CD4-positive, alpha-beta memory T cell (primary cell): ENCODE measurements at regions not wholly inside any gene's neighbourhood (a gene's known extent, or its start where the extent isn't known, plus 50 kb on each side); places are given as distances from the start of the nearest gene placed in this dataset.

ENCODE experiments used
- CTCF ChIA-PET: fragments of 350-600 bp; sonication (Branson Sonifier 250); formaldehyde crosslinking; loops from one replicate; lab custom pipeline; 2021; ENCODE audit warnings: inconsistent platforms; ENCODE audit not compliant: partially characterized antibody; lab: Charles Lee
- POLR2A ChIA-PET: fragments of 350-600 bp; sonication (Branson Sonifier 250); formaldehyde crosslinking; loops from one replicate; lab custom pipeline; 2021; ENCODE audit not compliant: partially characterized antibody; lab: Charles Lee
- DNase-seq, 5 donors: peaks; one replicate each; pipeline versions ENCODE4 v3.0.0 to v3.0.0-alpha.2; 2020 to 2022; ENCODE audit warnings: mixed read lengths in 1 of 5
- H3K27ac ChIP-seq: one replicate; pipeline ENCODE4 v1.7.0; 2013; ENCODE audit warnings: low read depth, low read length
- H3K27me3 ChIP-seq: 2 replicates; pipeline ENCODE4 v1.7.0; 2013; ENCODE audit warnings: mild to moderate bottlenecking, low read length, moderate library complexity; ENCODE audit not compliant: insufficient read depth
- H3K36me3 ChIP-seq: 2 replicates; pipeline ENCODE4 v1.7.0; 2013; ENCODE audit warnings: mild to moderate bottlenecking, low read length, moderate library complexity; ENCODE audit not compliant: insufficient read depth
- H3K4me1 ChIP-seq: 2 replicates; pipeline ENCODE4 v1.7.0; 2013; ENCODE audit warnings: mild to moderate bottlenecking, low read length, moderate library complexity; ENCODE audit not compliant: insufficient read depth
- H3K4me3 ChIP-seq, 2 donors: one replicate each; pipeline ENCODE4 v1.7.0; 2013; ENCODE audit warnings: low read length in 2 of 2, mild to moderate bottlenecking in 1 of 2
- H3K9me3 ChIP-seq, 2 donors: one replicate each; pipeline ENCODE4 v1.7.0; 2013; ENCODE audit warnings: low read length in 2 of 2, control low read depth in 1 of 2; ENCODE audit not compliant: control insufficient read depth in 1 of 2
- H3K27ac Mint-ChIP-seq, 7 donors: one replicate each; pipeline ENCODE4 v1.8.0; 2020 to 2021; ENCODE audit warnings: mixed read lengths in 7 of 7, mild to moderate bottlenecking in 6 of 7, inconsistent platforms in 3 of 7, moderate library complexity in 3 of 7
- H3K27me3 Mint-ChIP-seq, 2 donors: one replicate each; pipeline ENCODE4 v1.8.0; 2020 to 2021; ENCODE audit warnings: mixed read lengths in 2 of 2
- H3K36me3 Mint-ChIP-seq, 2 donors: one replicate each; pipeline ENCODE4 v1.8.0; 2020 to 2021; ENCODE audit warnings: mixed read lengths in 2 of 2, inconsistent platforms in 1 of 2, mild to moderate bottlenecking in 1 of 2
- H3K4me1 Mint-ChIP-seq, 4 donors: one replicate each; pipeline ENCODE4 v1.8.0; 2020 to 2021; ENCODE audit warnings: mixed read lengths in 4 of 4, mild to moderate bottlenecking in 1 of 4
- H3K4me3 Mint-ChIP-seq, 8 donors: one replicate each; pipeline ENCODE4 v1.8.0; 2020 to 2021; ENCODE audit warnings: mixed read lengths in 8 of 8, mild to moderate bottlenecking in 7 of 8, moderate library complexity in 6 of 8, inconsistent platforms in 3 of 8
- H3K9me3 Mint-ChIP-seq, 8 donors: one replicate each; pipeline ENCODE4 v1.8.0; 2020 to 2021; ENCODE audit warnings: mixed read lengths in 8 of 8, mild to moderate bottlenecking in 5 of 8, inconsistent platforms in 3 of 8, moderate library complexity in 1 of 8
- intact Hi-C: fragments of 100-400 bp; cut with micrococcal nuclease; formaldehyde crosslinking; loops from one replicate; pipeline ENCODE4 v1.15.1; 2023

DNA sequence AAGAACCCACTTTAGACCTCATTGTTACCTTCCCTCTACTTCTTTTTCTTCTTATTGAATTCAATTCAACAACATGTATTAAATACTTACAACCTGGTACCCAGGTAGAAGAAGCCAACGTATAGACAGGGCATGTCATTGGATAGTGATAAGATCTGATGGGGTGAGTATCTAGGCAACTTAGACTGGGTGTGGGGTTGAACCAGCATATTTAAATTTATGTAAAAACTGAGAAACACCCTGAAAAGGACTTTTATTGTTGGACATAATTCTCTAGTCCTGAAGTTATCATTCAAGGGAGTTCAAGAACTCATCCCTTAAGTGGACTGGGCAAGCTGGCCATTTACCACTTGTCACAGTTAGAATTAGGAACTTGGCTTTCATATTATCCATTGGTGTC lies 139.2 kb downstream of the ZIC5 start:
- no peak for DNase-seq
- no peak overlapping the region for H3K27ac Mint-ChIP-seq
- H3K36me3 ChIP-seq: no peaks in the 10 kb centered on the region
- no peak overlapping the region for H3K4me3 ChIP-seq
- H3K4me1 ChIP-seq: no peaks in the 10 kb centered on the region
- H3K9me3 ChIP-seq: no peaks in the 10 kb centered on the region
- peaks cover 0 to 8% (median 4%) of the 10 kb centered on the region in 4 donors for H3K4me1 Mint-ChIP-seq
- CTCF ChIA-PET: no interaction called here
- H3K27ac ChIP-seq: no peak overlapping the region
- POLR2A ChIA-PET: no interaction called here
- H3K27me3 Mint-ChIP-seq: no peaks in the 10 kb centered on the region
- peaks cover 0 to 22% of the 10 kb centered on the region in 2 donors for H3K36me3 Mint-ChIP-seq
- H3K9me3 Mint-ChIP-seq: no peaks in the 10 kb centered on the region
- intact Hi-C loops: no loop called here
- no peak overlapping the region for H3K4me3 Mint-ChIP-seq
- H3K27me3 ChIP-seq: no peaks in the 10 kb centered on the region

DNA sequence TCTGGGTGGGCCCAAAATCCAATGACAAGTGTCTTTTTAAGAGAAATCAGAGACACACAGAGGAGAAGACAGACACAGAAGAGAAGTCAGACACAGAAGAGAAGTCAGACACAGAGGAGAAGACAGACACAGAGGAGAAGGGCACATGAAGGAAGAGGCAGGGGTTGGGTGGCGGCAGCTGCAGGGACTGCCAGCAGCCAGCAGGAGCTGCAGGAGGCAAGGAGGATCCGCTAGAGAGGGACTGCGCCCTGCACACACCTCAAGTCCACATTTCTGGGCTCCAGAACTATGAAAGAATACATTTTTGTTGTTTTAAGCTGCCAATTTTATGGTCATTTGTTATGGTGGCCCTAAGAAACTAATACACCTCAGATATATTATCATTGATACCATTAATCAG lies 140.6 kb downstream of the ZIC5 start:
- Mint-ChIP-seq H3K4me3 (no peak overlapping the region), H3K27me3 (no peaks in the 10 kb centered on the region), H3K9me3 (no peaks in the 10 kb centered on the region), H3K4me1 (peaks cover 0 to 8% (median 4%) of the 10 kb centered on the region in 4 donors), H3K27ac (no peak overlapping the region), H3K36me3 (peaks cover 0 to 25% of the 10 kb centered on the region in 2 donors)
- H3K4me1 ChIP-seq: no peaks in the 10 kb centered on the region
- no peaks in the 10 kb centered on the region for H3K27me3 ChIP-seq
- CTCF ChIA-PET: no interaction called here
- intact Hi-C loops: no loop called here
- no peaks in the 10 kb centered on the region for H3K9me3 ChIP-seq
- no peak for DNase-seq
- no peaks in the 10 kb centered on the region for H3K36me3 ChIP-seq
- POLR2A ChIA-PET: no interaction called here
- no peak overlapping the region for H3K4me3 ChIP-seq
- H3K27ac ChIP-seq: no peak overlapping the region

DNA sequence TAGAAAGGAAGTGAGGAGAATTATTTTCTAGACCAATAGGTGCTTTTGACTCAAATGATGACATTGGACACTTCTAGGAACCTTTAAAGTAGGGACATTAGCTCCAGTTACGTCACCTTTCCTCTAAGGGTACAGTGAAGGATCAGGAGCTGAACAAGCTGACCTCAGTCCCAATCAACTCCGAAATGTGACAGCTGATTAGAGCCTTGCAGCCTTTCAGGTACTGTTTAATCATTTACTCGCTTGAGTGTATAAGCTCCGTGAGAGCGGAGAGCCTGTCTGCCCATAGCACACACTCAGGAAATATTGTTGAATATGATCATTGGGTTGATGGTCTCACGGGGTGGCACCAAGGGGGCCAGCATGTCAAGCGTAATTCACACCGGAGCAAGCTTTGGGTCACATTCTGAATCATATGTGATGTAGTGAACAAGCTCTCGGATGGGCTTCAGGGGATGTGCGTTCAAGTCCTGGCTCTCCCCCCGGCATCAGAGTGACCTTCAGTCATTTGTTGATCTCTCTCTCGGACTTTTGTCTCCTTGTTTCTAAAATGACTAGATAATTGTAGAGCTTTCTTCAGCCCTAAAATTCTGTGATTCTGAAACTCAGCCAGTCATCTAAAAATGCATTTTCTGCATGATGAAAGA lies 141.9 kb downstream of the ZIC5 start:
- H3K9me3 ChIP-seq: no peaks in the 10 kb centered on the region
- ChIA-PET POLR2A (no interaction called here), CTCF (no interaction called here)
- Mint-ChIP-seq H3K27me3 (no peaks in the 10 kb centered on the region), H3K9me3 (no peaks in the 10 kb centered on the region), H3K36me3 (peaks cover 0 to 33% of the 10 kb centered on the region in 2 donors), H3K27ac (no peak overlapping the region), H3K4me3 (no peak overlapping the region), H3K4me1 (peaks cover 0 to under 1% (median 0%) of the 10 kb centered on the region in 4 donors)
- no peak overlapping the region for H3K4me3 ChIP-seq
- no peaks in the 10 kb centered on the region for H3K27me3 ChIP-seq
- intact Hi-C loops: no loop called here
- H3K27ac ChIP-seq: no peak overlapping the region
- no peak for DNase-seq
- H3K36me3 ChIP-seq: no peaks in the 10 kb centered on the region
- no peaks in the 10 kb centered on the region for H3K4me1 ChIP-seq

DNA sequence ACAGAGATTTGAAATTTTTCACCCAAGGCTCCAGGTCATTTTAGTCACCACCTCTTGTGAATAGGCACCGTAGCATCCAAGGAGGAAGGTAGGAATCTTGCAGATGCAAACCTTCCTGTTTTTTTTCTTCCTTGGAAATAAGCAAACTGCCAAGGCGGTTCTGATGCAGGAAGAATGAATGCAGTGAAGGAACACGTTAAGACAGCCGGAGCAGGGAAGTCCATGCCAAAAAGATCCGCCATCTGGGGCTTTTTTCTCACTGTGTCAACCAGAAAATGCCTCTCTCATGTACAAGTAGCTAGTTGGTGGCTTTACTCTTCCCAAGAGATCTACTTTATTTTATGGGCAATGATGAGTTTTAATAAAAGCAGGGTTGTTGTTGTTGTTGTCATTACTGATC lies 142.4 kb downstream of the ZIC5 start:
- H3K9me3 ChIP-seq: no peaks in the 10 kb centered on the region
- intact Hi-C loops: no loop called here
- CTCF ChIA-PET: no interaction called here
- Mint-ChIP-seq H3K4me3 (no peak overlapping the region), H3K4me1 (no peaks in the 10 kb centered on the region), H3K27ac (no peak overlapping the region), H3K9me3 (no peaks in the 10 kb centered on the region), H3K27me3 (no peaks in the 10 kb centered on the region), H3K36me3 (peaks cover 0 to 31% of the 10 kb centered on the region in 2 donors)
- POLR2A ChIA-PET: no interaction called here
- no peaks in the 10 kb centered on the region for H3K4me1 ChIP-seq
- H3K27me3 ChIP-seq: no peaks in the 10 kb centered on the region
- H3K36me3 ChIP-seq: no peaks in the 10 kb centered on the region
- H3K27ac ChIP-seq: no peak overlapping the region
- H3K4me3 ChIP-seq: no peak overlapping the region
- no peak for DNase-seq

DNA sequence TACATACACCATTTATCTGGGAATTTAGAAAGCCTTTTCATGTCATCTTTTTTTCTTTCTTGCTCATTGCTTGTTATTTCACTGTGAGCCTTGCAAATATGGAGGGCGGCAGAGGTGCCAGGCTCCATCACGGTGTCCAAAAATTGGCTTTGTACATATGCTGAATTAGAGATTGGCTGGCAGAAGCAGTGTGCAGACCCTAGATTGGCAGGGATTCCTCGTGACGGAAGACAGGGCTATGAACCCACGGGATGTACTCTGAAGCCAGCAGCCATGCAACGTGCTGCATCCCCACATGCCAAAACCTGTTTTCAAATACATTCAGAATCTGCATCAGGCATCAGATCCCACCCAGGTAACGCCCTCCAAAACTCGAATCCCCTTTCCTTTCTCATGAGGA lies 142.8 kb downstream of the ZIC5 start:
- ChIA-PET POLR2A (no interaction called here), CTCF (no interaction called here)

GRCh38 chr13:99828123-99828522 lies 143.4 kb downstream of the ZIC5 start:
- H3K27me3 Mint-ChIP-seq: no peaks in the 10 kb centered on the region
- intact Hi-C loops: no loop called here
- no peak overlapping the region for H3K4me3 ChIP-seq
- no peaks in the 10 kb centered on the region for H3K36me3 ChIP-seq
- no peaks in the 10 kb centered on the region for H3K27me3 ChIP-seq
- H3K27ac ChIP-seq: no peak overlapping the region
- CTCF ChIA-PET: no interaction called here
- POLR2A ChIA-PET: no interaction called here
- no peaks in the 10 kb centered on the region for H3K9me3 Mint-ChIP-seq
- no peak overlapping the region for H3K27ac Mint-ChIP-seq
- no peaks in the 10 kb centered on the region for H3K4me1 Mint-ChIP-seq
- DNase-seq: no peak
- H3K4me3 Mint-ChIP-seq: no peak overlapping the region
- peaks cover 0 to 31% of the 10 kb centered on the region in 2 donors for H3K36me3 Mint-ChIP-seq
- H3K9me3 ChIP-seq: no peaks in the 10 kb centered on the region
- H3K4me1 ChIP-seq: no peaks in the 10 kb centered on the region

More for the DNA sequence above, 142.8 kb downstream of the ZIC5 start:
- Mint-ChIP-seq H3K4me3 (no peak overlapping the region), H3K27ac (no peak overlapping the region), H3K9me3 (no peaks in the 10 kb centered on the region), H3K27me3 (no peaks in the 10 kb centered on the region), H3K36me3 (peaks cover 0 to 31% of the 10 kb centered on the region in 2 donors), H3K4me1 (no peaks in the 10 kb centered on the region)
- Histone ChIP-seq H3K27ac (no peak overlapping the region), H3K4me3 (no peak overlapping the region), H3K36me3 (no peaks in the 10 kb centered on the region), H3K4me1 (no peaks in the 10 kb centered on the region), H3K9me3 (no peaks in the 10 kb centered on the region), H3K27me3 (no peaks in the 10 kb centered on the region)
- intact Hi-C loops: no loop called here
- DNase-seq: no peak

DNA sequence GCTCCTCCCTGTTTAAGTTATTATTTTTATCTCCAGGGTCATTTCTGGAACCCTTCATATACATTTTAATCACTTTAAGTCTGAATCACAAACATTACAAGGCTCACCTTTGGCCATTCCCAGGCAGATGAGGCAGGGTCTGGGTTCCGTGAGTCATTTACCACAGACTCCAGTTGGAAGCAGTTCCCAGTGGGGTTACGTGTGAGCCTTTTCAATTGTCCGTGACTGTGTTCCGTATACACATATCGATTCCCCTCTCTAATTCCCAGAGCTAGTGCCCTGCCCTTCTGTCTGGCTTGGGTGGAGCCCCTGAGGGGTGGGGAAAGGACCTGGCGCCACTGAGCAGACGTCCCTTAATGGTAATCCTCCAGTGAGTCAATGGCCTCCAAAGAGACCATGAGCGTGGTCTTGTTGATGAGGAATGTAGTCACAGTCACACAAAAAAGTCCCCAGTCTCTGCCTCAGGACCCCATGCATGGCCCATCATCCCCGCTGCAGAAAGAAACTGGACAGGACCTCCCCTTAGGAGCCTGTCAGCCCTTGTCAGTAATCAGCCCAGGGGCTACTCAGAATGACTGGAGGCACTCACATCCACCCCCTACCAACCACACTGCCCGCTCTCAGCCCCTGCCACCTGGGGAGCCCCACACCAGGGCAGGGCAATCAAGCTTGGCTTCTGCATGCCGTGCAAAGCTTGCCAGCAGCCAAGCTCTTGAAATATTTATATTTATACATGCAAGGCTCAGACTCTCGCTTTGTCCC lies 144.4 kb downstream of the ZIC5 start:
- Mint-ChIP-seq H3K36me3 (peaks cover 0 to 34% of the 10 kb centered on the region in 2 donors), H3K4me3 (no peak overlapping the region), H3K27me3 (no peaks in the 10 kb centered on the region), H3K9me3 (peaks cover 0 to 3% (median 0%) of the 10 kb centered on the region in 8 donors), H3K27ac (no peak overlapping the region), H3K4me1 (no peaks in the 10 kb centered on the region)
- H3K9me3 ChIP-seq: no peaks in the 10 kb centered on the region
- POLR2A ChIA-PET: interaction anchor here (0.7 kb wide), 1 partner anchor 216 kb away, joined by 3 read pairs; no protein-coding TSS in a partner anchor
- H3K27me3 ChIP-seq: no peaks in the 10 kb centered on the region
- H3K36me3 ChIP-seq: no peaks in the 10 kb centered on the region
- CTCF ChIA-PET: no interaction called here
- intact Hi-C loops: no loop called here
- H3K27ac ChIP-seq: no peak overlapping the region
- H3K4me3 ChIP-seq: no peak overlapping the region
- no peaks in the 10 kb centered on the region for H3K4me1 ChIP-seq
- DNase-seq: no peak
